DND-41 (cell line): ENCODE measurements at regions not wholly inside any gene's neighbourhood (a gene's known extent, or its start where the extent isn't known, plus 50 kb on each side); places are given as distances from the start of the nearest gene placed in this dataset.

Source experiments
- ATAC-seq: fragments of 200-7000 bp; cut with Tn5 transposase; 3 replicates; pipeline ENCODE4 v1.9.1; 2021; ENCODE audit warnings: low read depth; ENCODE audit not compliant: insufficient read depth
- DNase-seq: peaks from one replicate; pipeline ENCODE4 v3.0.0-alpha.2; 2020
- H2AFZ ChIP-seq: 2 replicates; pipeline ENCODE4 v1.6.0; 2012; ENCODE audit warnings: low read depth, low read length
- H3K27ac ChIP-seq: 2 replicates; pipeline ENCODE4 v1.5.1; 2012; ENCODE audit warnings: low read length, inconsistent platforms
- H3K27me3 ChIP-seq: fragments of 200-600 bp; sonication (generic); 2 replicates; pipeline ENCODE4 v1.6.0; 2012; ENCODE audit warnings: low read length, mild to moderate bottlenecking, inconsistent platforms; ENCODE audit not compliant: insufficient read depth, poor library complexity
- H3K36me3 ChIP-seq: 2 replicates; pipeline ENCODE4 v1.5.1; 2012; ENCODE audit warnings: low read length, inconsistent platforms; ENCODE audit not compliant: insufficient read depth
- H3K4me1 ChIP-seq: 2 replicates; pipeline ENCODE4 v1.5.1; 2012; ENCODE audit warnings: mild to moderate bottlenecking, low read length; ENCODE audit not compliant: insufficient read depth
- H3K4me2 ChIP-seq: 2 replicates; pipeline ENCODE4 v1.6.0; 2012; ENCODE audit warnings: mild to moderate bottlenecking, moderate library complexity, low read length, inconsistent platforms; ENCODE audit not compliant: insufficient read depth
- H3K4me3 ChIP-seq, 2 experiments: fragments of 200-600 bp in 1 of 2; shearing (Covaris generic) in 1 of 2; 2 replicates each; pipeline ENCODE4 v1.5.1; 2012 to 2016; ENCODE audit warnings: inconsistent platforms in 2 of 2, low read length in 2 of 2, mild to moderate bottlenecking in 2 of 2, low read depth in 1 of 2, moderate library complexity in 1 of 2
- H3K79me2 ChIP-seq: 2 replicates; pipeline ENCODE4 v1.6.0; 2012; ENCODE audit warnings: low read length, inconsistent platforms; ENCODE audit not compliant: insufficient read depth
- H3K9ac ChIP-seq: 2 replicates; pipeline ENCODE4 v1.6.0; 2012; ENCODE audit warnings: low read depth, mild to moderate bottlenecking, inconsistent platforms, low read length, moderate library complexity
- H3K9me3 ChIP-seq: 2 replicates; pipeline ENCODE4 v1.5.1; 2012; ENCODE audit warnings: low read length, moderate library complexity, mild to moderate bottlenecking, inconsistent platforms; ENCODE audit not compliant: insufficient read depth, severe bottlenecking
- H4K20me1 ChIP-seq: 2 replicates; pipeline ENCODE4 v1.6.0; 2012; ENCODE audit warnings: low read length; ENCODE audit not compliant: insufficient read depth
- CTCF ChIP-seq: IDR thresholded peaks from 2 replicates; pipeline ENCODE4 v1.5.1; 2012; ENCODE audit warnings: borderline replicate concordance, low read length, moderate library complexity, mild to moderate bottlenecking; ENCODE audit not compliant: poor library complexity, severe bottlenecking; ENCODE audit errors: extremely low read depth
- EZH2 ChIP-seq: IDR thresholded peaks from 3 replicates; pipeline ENCODE4 v1.6.1; 2012; ENCODE audit warnings: borderline replicate concordance, low read depth, mild to moderate bottlenecking, moderate library complexity, low read length, inconsistent platforms; ENCODE audit not compliant: severe bottlenecking

- Histone ChIP-seq H3K27ac (no peak overlapping the region), H3K9me3 (no peaks in the 10 kb centered on the region), H3K4me3 (no peak overlapping the region), H3K4me1 (no peaks in the 10 kb centered on the region), H3K36me3 (no peaks in the 10 kb centered on the region), H2AFZ (no peak overlapping the region), H3K79me2 (no peaks in the 10 kb centered on the region), H3K27me3 (no peaks in the 10 kb centered on the region), H3K9ac (no peak overlapping the region), H4K20me1 (no peaks in the 10 kb centered on the region), H3K4me2 (no peak overlapping the region)
- no peak for DNase-seq
- no peak for TF ChIP-seq EZH2
- TF ChIP-seq CTCF, result no peak
- no peak for ATAC-seq
Observed at GRCh38 chr4:144295286-144295995, 154.9 kb upstream of the GYPA start.

DNA sequence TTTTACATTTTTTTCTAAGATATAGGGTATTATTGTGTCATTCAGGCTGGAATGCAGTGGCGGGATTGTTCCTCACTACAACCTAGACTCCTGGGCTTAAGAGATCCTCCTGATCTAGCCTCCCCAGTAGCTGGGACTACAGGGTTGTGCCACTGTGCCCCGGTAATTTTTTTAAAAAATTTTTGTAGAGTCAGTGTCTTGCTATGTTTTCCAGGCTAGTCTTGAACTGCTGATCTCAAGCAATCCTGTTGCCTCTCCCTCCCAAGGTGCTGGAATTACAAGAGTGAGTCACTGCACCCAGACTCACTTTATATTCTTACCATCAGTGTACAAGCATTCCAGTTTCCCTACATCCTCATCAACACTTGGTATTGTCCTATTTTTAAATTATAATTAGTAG lies 156.4 kb upstream of the GYPA start:
- Histone ChIP-seq H3K9ac (no peak overlapping the region), H2AFZ (no peak overlapping the region), H3K27ac (no peak overlapping the region), H3K27me3 (no peaks in the 10 kb centered on the region), H4K20me1 (no peaks in the 10 kb centered on the region), H3K36me3 (no peaks in the 10 kb centered on the region), H3K79me2 (no peaks in the 10 kb centered on the region), H3K9me3 (no peaks in the 10 kb centered on the region), H3K4me2 (no peak overlapping the region), H3K4me3 (no peak overlapping the region), H3K4me1 (no peaks in the 10 kb centered on the region)
- TF ChIP-seq CTCF (no peak), EZH2 (no peak)
- no peak for DNase-seq
- ATAC-seq, result no peak

GRCh38 chr4:144298519-144298918 lies 158.0 kb upstream of the GYPA start:
- no peaks in the 10 kb centered on the region for H3K79me2 ChIP-seq
- no peaks in the 10 kb centered on the region for H3K27me3 ChIP-seq
- TF ChIP-seq CTCF, result no peak
- no peaks in the 10 kb centered on the region for H4K20me1 ChIP-seq
- ATAC-seq (no peak), DNase-seq (no peak)
- H2AFZ ChIP-seq, result no peak overlapping the region
- no peak overlapping the region for H3K27ac ChIP-seq
- no peaks in the 10 kb centered on the region for H3K36me3 ChIP-seq
- no peak overlapping the region for H3K4me2 ChIP-seq
- no peak overlapping the region for H3K4me3 ChIP-seq
- H3K4me1 ChIP-seq, result no peaks in the 10 kb centered on the region
- H3K9me3 ChIP-seq, result no peaks in the 10 kb centered on the region
- H3K9ac ChIP-seq, result no peak overlapping the region
